HFF-Myc (cell line): ENCODE measurements at regions not wholly inside any gene's neighbourhood (a gene's known extent, or its start where the extent isn't known, plus 50 kb on each side); places are given as distances from the start of the nearest gene placed in this dataset.

ENCODE experiments used
- DNase-seq: peaks from one replicate; pipeline ENCODE4 v3.0.0-alpha.2; 2011; ENCODE audit warnings: low read depth; ENCODE audit errors: extremely low read depth
- H3K4me3 ChIP-seq: replicated peaks from 2 replicates; pipeline ENCODE4 v1.5.1; 2011; ENCODE audit warnings: low read depth, mild to moderate bottlenecking, control low read depth, low read length
- CTCF ChIP-seq: IDR thresholded peaks from 2 replicates; pipeline ENCODE4 v1.5.1; 2012; ENCODE audit warnings: mild to moderate bottlenecking, low read depth, low read length, control low read depth; ENCODE audit errors: missing control alignments

- no peak overlapping the region for H3K4me3 ChIP-seq
- TF ChIP-seq CTCF = no peak
- no peak for DNase-seq
These were observed 152.1 kb downstream of the AXIN2 start for GRCh38 chr17:65409381-65409780.

GRCh38 chr17:65408050-65408449 is 153.4 kb downstream of the AXIN2 start:
- no peak for DNase-seq
- TF ChIP-seq CTCF = no peak
- H3K4me3 ChIP-seq = no peak overlapping the region

GRCh38 chr17:65407017-65407416 is 154.4 kb downstream of the AXIN2 start:
- DNase-seq = no peak
- no peak overlapping the region for H3K4me3 ChIP-seq
- TF ChIP-seq CTCF = no peak

DNA sequence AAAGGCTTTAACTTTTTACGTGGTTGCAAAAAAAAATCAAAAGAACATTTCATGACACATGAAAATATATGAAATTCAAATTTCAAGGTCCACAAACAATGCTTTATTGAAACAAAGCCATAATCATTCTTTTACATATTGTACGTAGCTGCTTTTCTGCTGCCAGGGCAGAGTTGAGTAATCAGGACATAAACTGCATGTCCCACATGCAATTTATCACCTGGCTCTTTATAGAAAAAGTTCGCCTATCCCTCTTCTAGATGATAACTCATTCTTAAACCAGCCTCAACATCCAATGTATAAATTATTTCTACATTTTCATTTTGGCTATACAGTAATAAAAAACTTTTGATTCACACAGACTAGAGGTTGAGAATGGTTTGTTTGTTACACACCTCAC is 154.9 kb downstream of the AXIN2 start:
- TF ChIP-seq CTCF = no peak
- no peak overlapping the region for H3K4me3 ChIP-seq
- no peak for DNase-seq

GRCh38 chr17:65405563-65405962 is 155.9 kb downstream of the AXIN2 start:
- no peak overlapping the region for H3K4me3 ChIP-seq
- DNase-seq = no peak
- TF ChIP-seq CTCF = no peak

GRCh38 chr17:65404761-65405160 is 156.7 kb downstream of the AXIN2 start:
- no peak overlapping the region for H3K4me3 ChIP-seq
- TF ChIP-seq CTCF = no peak
- DNase-seq = no peak

DNA sequence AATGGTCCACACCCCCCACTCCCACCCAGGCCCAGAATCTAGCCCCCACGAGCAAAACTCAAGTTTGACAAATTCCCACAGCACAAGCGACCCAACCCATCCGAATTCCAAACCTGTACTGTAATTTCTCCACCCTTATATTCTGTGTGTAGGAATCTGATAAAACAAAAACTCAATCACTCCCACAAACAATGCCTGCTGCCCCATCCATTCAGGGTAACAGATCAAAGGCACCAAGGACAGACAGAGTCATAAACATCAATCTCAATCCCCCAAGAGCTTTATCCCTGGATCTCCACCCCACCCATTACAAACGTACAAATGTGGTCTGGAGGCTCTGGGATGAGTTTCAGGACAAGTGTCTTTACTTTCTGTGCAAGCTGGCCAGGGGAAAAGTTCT is 157.8 kb downstream of the AXIN2 start:
- DNase-seq = no peak
- TF ChIP-seq CTCF = no peak
- H3K4me3 ChIP-seq = no peak overlapping the region
